Endothelial cell of umbilical vein (primary cell): ENCODE measurements at regions not wholly inside any gene's neighbourhood (a gene's known extent, or its start where the extent isn't known, plus 50 kb on each side); places are given as distances from the start of the nearest gene placed in this dataset.

Experiments
- BruUV-seq: library from RNA; stranded (reverse); fragments of 400-500 nt; replicated peaks from 2 replicates; lab custom pipeline; 2021; lab: Mats Ljungman, UMichigan
- CTCF ChIA-PET: fragments of 300-600, 350-600 bp; sonication (Branson Sonifier 250); formaldehyde crosslinking; loops from one replicate; lab custom pipeline; 2021; ENCODE audit warnings: antibody characterized with exemption, inconsistent platforms; lab: Charles Lee
- POLR2A ChIA-PET: fragments of 300-600, 350-600 bp; sonication (Branson Sonifier 250); formaldehyde crosslinking; loops from one replicate; lab custom pipeline; 2021; ENCODE audit warnings: antibody characterized with exemption, inconsistent platforms; lab: Charles Lee
- DNase-seq: peaks from one replicate; pipeline ENCODE4 v3.0.0-alpha.2; 2011; ENCODE audit warnings: low read depth, low spot score
- FAIRE-seq: peaks from 2 replicates; lab custom pipeline; 2011; peaks lifted over from hg19 to GRCh38; lab: Jason Lieb, UNC
- H2AFZ ChIP-seq: 2 replicates; pipeline ENCODE4 v1.6.0; 2012; ENCODE audit warnings: low read depth, low read length, control low read depth, inconsistent platforms
- H3K27ac ChIP-seq: 2 replicates; pipeline ENCODE4 v1.5.1; 2011; ENCODE audit warnings: low read depth, mild to moderate bottlenecking, control low read depth, low read length, moderate library complexity; ENCODE audit not compliant: insufficient read depth
- H3K27me3 ChIP-seq, 2 experiments: 2 replicates each; pipeline versions ENCODE4 v1.6.0 to v1.6.1; 2011; ENCODE audit warnings: low read length in 2 of 2, mixed read lengths in 1 of 2; ENCODE audit not compliant: control insufficient read depth in 2 of 2, insufficient read depth in 2 of 2
- H3K36me3 ChIP-seq, 2 experiments: 2 replicates in 1 of 2; 3 replicates in 1 of 2; pipeline ENCODE4 v1.5.1; 2011; ENCODE audit warnings: low read length in 2 of 2, mild to moderate bottlenecking in 1 of 2, moderate library complexity in 1 of 2; ENCODE audit not compliant: control insufficient read depth in 2 of 2, insufficient read depth in 2 of 2; ENCODE audit errors: extremely low read depth in 1 of 2
- H3K4me1 ChIP-seq: 3 replicates; pipeline ENCODE4 v1.5.1; 2011; ENCODE audit warnings: mild to moderate bottlenecking, low read length; ENCODE audit not compliant: control insufficient read depth, insufficient read depth; ENCODE audit errors: extremely low read depth
- H3K4me2 ChIP-seq: 2 replicates; pipeline ENCODE4 v1.6.1; 2011; ENCODE audit warnings: low read length, control low read depth, mixed read lengths; ENCODE audit not compliant: insufficient read depth
- H3K4me3 ChIP-seq, 3 experiments: fragments of 200-600 bp in 1 of 3; sonication (generic), shearing (Covaris generic) in 1 of 3; replicated peaks in 1 of 3; 2 replicates each; pipeline ENCODE4 v1.5.1; 2011 to 2016; ENCODE audit warnings: control low read depth in 3 of 3, low read length in 3 of 3, mild to moderate bottlenecking in 2 of 3, inconsistent platforms in 1 of 3, low read depth in 1 of 3, moderate library complexity in 1 of 3; ENCODE audit not compliant: insufficient read depth in 1 of 3
- H3K79me2 ChIP-seq: 2 replicates; pipeline ENCODE4 v1.6.0; 2012; ENCODE audit warnings: low read length, inconsistent platforms; ENCODE audit not compliant: control insufficient read depth, insufficient read depth
- H3K9ac ChIP-seq: replicated peaks from 2 replicates; pipeline ENCODE3; 2011; ENCODE audit warnings: low read length, control low read depth; ENCODE audit not compliant: insufficient read depth; ENCODE audit errors: extremely low read depth
- H3K9me1 ChIP-seq: replicated peaks from 3 replicates; pipeline ENCODE4 v1.6.0; 2011; ENCODE audit warnings: mild to moderate bottlenecking, low read length; ENCODE audit not compliant: control insufficient read depth, insufficient read depth; ENCODE audit errors: extremely low read depth
- H3K9me3 ChIP-seq: replicated peaks from 2 replicates; pipeline ENCODE4 v1.5.1; 2012; ENCODE audit warnings: low read length, inconsistent platforms; ENCODE audit not compliant: control insufficient read depth, insufficient read depth
- H4K20me1 ChIP-seq: replicated peaks from 2 replicates; pipeline ENCODE3; 2011; ENCODE audit warnings: mild to moderate bottlenecking, low read length; ENCODE audit not compliant: control insufficient read depth, insufficient read depth; ENCODE audit errors: extremely low read depth
- EZH2 ChIP-seq: IDR thresholded peaks from 2 replicates; pipeline ENCODE4 v1.6.1; 2012; ENCODE audit warnings: borderline replicate concordance, low read depth, mild to moderate bottlenecking, moderate library complexity, low read length, inconsistent platforms; ENCODE audit not compliant: severe bottlenecking
- FOS ChIP-seq: IDR thresholded peaks from 2 replicates; pipeline ENCODE4 v1.6.1; 2011; ENCODE audit warnings: mild to moderate bottlenecking, low read length, moderate library complexity, borderline replicate concordance; ENCODE audit not compliant: insufficient read depth
- GATA2 ChIP-seq: IDR thresholded peaks from 2 replicates; pipeline ENCODE4 v1.7.0; 2011; ENCODE audit warnings: low read depth, mild to moderate bottlenecking, moderate library complexity, mixed read lengths, low read length; ENCODE audit not compliant: insufficient read length, insufficient read depth
- JUN ChIP-seq: IDR thresholded peaks from 2 replicates; pipeline ENCODE4 v1.6.1; 2011; ENCODE audit warnings: borderline replicate concordance, low read depth; ENCODE audit not compliant: insufficient read length, insufficient read depth
- MYC ChIP-seq: IDR thresholded peaks from one replicate; pipeline ENCODE4 v1.6.1; 2011; ENCODE audit warnings: mild to moderate bottlenecking, low read depth, low read length
- POLR2A ChIP-seq: IDR thresholded peaks from 2 replicates; pipeline ENCODE4 v1.6.1; 2012; ENCODE audit warnings: low read depth, mild to moderate bottlenecking, control low read depth, low read length
- POLR2AphosphoS5 ChIP-seq: IDR thresholded peaks from 2 replicates; pipeline ENCODE4 v1.6.1; 2012; ENCODE audit warnings: low read depth, mild to moderate bottlenecking, control low read depth, low read length, moderate library complexity; ENCODE audit not compliant: insufficient read depth
- dilution Hi-C: fragments of 300-500 bp; cut with MboI; formaldehyde crosslinking; loops from one replicate; pipeline ENCODE4 v1.15.0; 2019; ENCODE audit warnings: low sequenced_read_pairs; ENCODE audit not compliant: extremely low pct_ligation_motif_present
- intact Hi-C: fragments of 100-400 bp; cut with micrococcal nuclease; formaldehyde crosslinking; loops from one replicate; pipeline ENCODE4 v1.10.0; 2022
- TF ChIP-seq, protein P1 (sequence below), 2 donors: IDR thresholded peaks; 1 replicate in 1 of 2; 2 replicates in 1 of 2; pipeline ENCODE4 v1.5.1; 2011; ENCODE audit warnings: low read length in 2 of 2, mild to moderate bottlenecking in 2 of 2, moderate library complexity in 2 of 2, control low read depth in 1 of 2, inconsistent platforms in 1 of 2, low read depth in 1 of 2; ENCODE audit not compliant: insufficient read depth in 1 of 2; ENCODE audit errors: extremely low read depth in 1 of 2
- TF ChIP-seq, protein P2 (sequence below): IDR thresholded peaks from 2 replicates; pipeline ENCODE4 v1.6.1; 2011; ENCODE audit not compliant: insufficient read depth, insufficient read length

DNA sequence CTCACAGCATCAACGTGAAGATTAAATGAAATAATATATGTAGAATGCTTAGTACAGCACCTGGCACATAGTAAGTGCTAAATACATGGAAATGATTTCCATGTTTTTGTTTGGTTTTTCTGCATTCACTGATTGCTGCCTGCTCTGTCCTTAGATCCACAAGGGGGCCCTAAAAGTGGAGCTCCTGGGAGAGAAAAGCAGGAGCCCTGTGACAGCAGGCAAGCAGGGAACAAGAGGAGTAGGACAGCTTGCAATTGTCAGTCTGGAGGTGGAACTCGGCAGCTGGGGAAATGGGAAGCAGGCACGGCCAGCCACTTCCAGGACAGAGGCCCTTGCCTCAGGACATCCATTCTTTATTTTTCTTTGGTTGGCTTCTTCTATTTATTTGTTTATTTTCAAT is 292.9 kb downstream of the BMP4 start:
- Histone ChIP-seq H3K4me2 (no peak overlapping the region), H2AFZ (no peak overlapping the region), H3K9me1 (no peaks in the 10 kb centered on the region), H3K4me1 (peaks cover 9% of the 10 kb centered on the region), H3K36me3 (no peaks in the 10 kb centered on the region), H3K27me3 (no peaks in the 10 kb centered on the region), H3K27ac (no peak overlapping the region), H3K79me2 (no peaks in the 10 kb centered on the region), H3K9me3 (no peaks in the 10 kb centered on the region), H3K9ac (no peak overlapping the region), H3K4me3 (no peak overlapping the region), H4K20me1 (no peaks in the 10 kb centered on the region)
- ChIA-PET CTCF (interaction anchor here (0.6 to 1.5 kb wide), 18 partner anchors 8 to 684 kb away, joined by 3 to 35 read pairs (median 3); partner anchors contain the start of gene BMP4), POLR2A (no interaction called here)
- intact Hi-C loops, result loop anchor here (1.0 kb wide), 2 partner anchors 290 to 512 kb away; no protein-coding TSS in a partner anchor
- FAIRE-seq, result no peak
- no peak for TF ChIP-seq POLR2A
- TF ChIP-seq, protein P1, sequence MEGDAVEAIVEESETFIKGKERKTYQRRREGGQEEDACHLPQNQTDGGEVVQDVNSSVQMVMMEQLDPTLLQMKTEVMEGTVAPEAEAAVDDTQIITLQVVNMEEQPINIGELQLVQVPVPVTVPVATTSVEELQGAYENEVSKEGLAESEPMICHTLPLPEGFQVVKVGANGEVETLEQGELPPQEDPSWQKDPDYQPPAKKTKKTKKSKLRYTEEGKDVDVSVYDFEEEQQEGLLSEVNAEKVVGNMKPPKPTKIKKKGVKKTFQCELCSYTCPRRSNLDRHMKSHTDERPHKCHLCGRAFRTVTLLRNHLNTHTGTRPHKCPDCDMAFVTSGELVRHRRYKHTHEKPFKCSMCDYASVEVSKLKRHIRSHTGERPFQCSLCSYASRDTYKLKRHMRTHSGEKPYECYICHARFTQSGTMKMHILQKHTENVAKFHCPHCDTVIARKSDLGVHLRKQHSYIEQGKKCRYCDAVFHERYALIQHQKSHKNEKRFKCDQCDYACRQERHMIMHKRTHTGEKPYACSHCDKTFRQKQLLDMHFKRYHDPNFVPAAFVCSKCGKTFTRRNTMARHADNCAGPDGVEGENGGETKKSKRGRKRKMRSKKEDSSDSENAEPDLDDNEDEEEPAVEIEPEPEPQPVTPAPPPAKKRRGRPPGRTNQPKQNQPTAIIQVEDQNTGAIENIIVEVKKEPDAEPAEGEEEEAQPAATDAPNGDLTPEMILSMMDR (IDR thresholded peaks at IDR 0.05; ENCODE audit: extremely low read depth in 1 of 2, insufficient read depth in 1 of 2, low read depth in 1 of 2, low read length in 2 of 2), result peak; percentile 18 to 46
- dilution Hi-C loops, result no loop called here
- peak; percentile 51 for DNase-seq
- BruUV-seq, result no TSS peak

DNA sequence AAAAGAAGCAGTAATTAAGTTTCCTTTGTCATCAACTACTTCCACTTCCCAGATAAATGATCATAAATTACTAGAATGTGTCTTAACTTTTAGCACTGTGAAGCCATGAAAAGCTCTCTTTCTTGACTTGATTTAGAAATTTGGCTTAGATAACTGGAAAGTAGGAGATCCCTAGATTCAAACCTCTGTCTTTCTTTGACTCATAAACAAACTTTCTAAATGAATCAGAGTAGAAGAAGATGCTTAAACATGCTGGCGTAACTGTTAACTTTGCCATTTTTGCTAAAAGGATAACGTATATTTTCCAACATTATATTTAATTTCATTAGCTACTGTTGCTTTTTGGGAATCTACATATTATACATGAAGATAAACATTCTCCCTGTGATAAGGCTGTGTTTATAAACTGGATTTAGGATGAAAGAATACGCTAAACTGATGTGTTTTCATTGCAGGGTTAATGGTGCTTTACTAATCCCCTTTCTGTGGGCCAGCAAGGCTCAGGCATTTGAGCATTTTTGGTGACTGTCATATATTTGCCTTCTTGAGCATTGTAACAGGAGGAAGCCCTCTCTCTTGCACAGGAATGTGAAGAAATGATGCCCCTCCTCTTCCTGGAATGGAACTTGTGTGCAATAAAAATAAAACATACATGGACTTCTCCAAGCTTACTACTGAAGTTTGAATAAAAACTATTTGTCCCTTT is 301.4 kb downstream of the BMP4 start:
- intact Hi-C loops, result loop anchor here (5.0 kb wide), 1 partner anchor 677 kb away; no protein-coding TSS in a partner anchor
- Histone ChIP-seq H3K9ac (no peak overlapping the region), H3K79me2 (no peaks in the 10 kb centered on the region), H2AFZ (no peak overlapping the region), H3K9me3 (no peaks in the 10 kb centered on the region), H3K4me1 (peaks cover 17% of the 10 kb centered on the region), H4K20me1 (no peaks in the 10 kb centered on the region), H3K4me2 (no peak overlapping the region), H3K27me3 (no peaks in the 10 kb centered on the region), H3K27ac (no peak overlapping the region), H3K9me1 (no peaks in the 10 kb centered on the region), H3K36me3 (no peaks in the 10 kb centered on the region), H3K4me3 (no peak overlapping the region)
- TF ChIP-seq POLR2AphosphoS5 (no peak), POLR2A (no peak), MYC (no peak), EZH2 (no peak), FOS (no peak), GATA2 (no peak), JUN (no peak)
- TF ChIP-seq, protein P1 (IDR thresholded peaks at IDR 0.05; ENCODE audit: extremely low read depth in 1 of 2, insufficient read depth in 1 of 2, low read depth in 1 of 2, low read length in 2 of 2), result no peak
- TF ChIP-seq, protein P2, sequence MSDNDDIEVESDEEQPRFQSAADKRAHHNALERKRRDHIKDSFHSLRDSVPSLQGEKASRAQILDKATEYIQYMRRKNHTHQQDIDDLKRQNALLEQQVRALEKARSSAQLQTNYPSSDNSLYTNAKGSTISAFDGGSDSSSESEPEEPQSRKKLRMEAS, result no peak
- DNase-seq (no peak), FAIRE-seq (no peak)
- POLR2A ChIA-PET, result no interaction called here
- CTCF ChIA-PET, result interaction anchor here (1.2 to 1.4 kb wide), 2 partner anchors 9 to 14 kb away, joined by 3 read pairs; no protein-coding TSS in a partner anchor
- BruUV-seq, result no TSS peak
- dilution Hi-C loops, result no loop called here
